ENCODE measurements at regions not wholly inside any gene's neighbourhood (a gene's known extent, or its start where the extent isn't known, plus 50 kb on each side); places are given as distances from the start of the nearest gene placed in this dataset.

- no peak for DNase-seq (ENCODE audit: low read depth)
These were observed 187.1 kb upstream of the CDKN3 start for GRCh38 chr14:54209511-54210250.

GRCh38 chr14:54211551-54212308, 185.1 kb upstream of the CDKN3 start:
- DNase-seq (ENCODE audit: low read depth): no peak

- DNase-seq (ENCODE audit: low read depth): no peak
These were observed 183.3 kb upstream of the CDKN3 start for GRCh38 chr14:54213536-54213935.

- DNase-seq (ENCODE audit: low read depth): no peak
These were observed 180.0 kb upstream of the CDKN3 start for GRCh38 chr14:54216827-54217226.

GRCh38 chr14:54219261-54220070, 177.3 kb upstream of the CDKN3 start:
- DNase-seq (ENCODE audit: low read depth): no peak

GRCh38 chr14:54220071-54220703, 176.6 kb upstream of the CDKN3 start:
- DNase-seq (ENCODE audit: low read depth): no peak

- no peak for DNase-seq (ENCODE audit: low read depth)
These were observed 175.9 kb upstream of the CDKN3 start for GRCh38 chr14:54220704-54221431.

GRCh38 chr14:54221432-54221803, 175.4 kb upstream of the CDKN3 start:
- DNase-seq (ENCODE audit: low read depth): no peak

- DNase-seq (ENCODE audit: low read depth): no peak
These were observed 174.8 kb upstream of the CDKN3 start for GRCh38 chr14:54221971-54222370.

- DNase-seq (ENCODE audit: low read depth): no peak
These were observed 172.9 kb upstream of the CDKN3 start for GRCh38 chr14:54223831-54224402.

- DNase-seq (ENCODE audit: low read depth): no peak
These were observed 171.2 kb upstream of the CDKN3 start for GRCh38 chr14:54225457-54226060.

GRCh38 chr14:54226103-54226502, 170.7 kb upstream of the CDKN3 start:
- DNase-seq (ENCODE audit: low read depth): no peak

GRCh38 chr14:54226558-54226957, 170.2 kb upstream of the CDKN3 start:
- no peak for DNase-seq (ENCODE audit: low read depth)

GRCh38 chr14:54229136-54229535, 167.7 kb upstream of the CDKN3 start:
- no peak for DNase-seq (ENCODE audit: low read depth)

- DNase-seq (ENCODE audit: low read depth): no peak
These were observed 166.2 kb upstream of the CDKN3 start for GRCh38 chr14:54230645-54231044.

GRCh38 chr14:54232735-54233134, 164.1 kb upstream of the CDKN3 start:
- no peak for DNase-seq (ENCODE audit: low read depth)

GRCh38 chr14:54241517-54241916, 155.3 kb upstream of the CDKN3 start:
- no peak for DNase-seq (ENCODE audit: low read depth)

- no peak for DNase-seq (ENCODE audit: low read depth)
These were observed 145.5 kb upstream of the CDKN3 start for GRCh38 chr14:54251356-54251755.

GRCh38 chr14:54252072-54252730, 144.6 kb upstream of the CDKN3 start:
- DNase-seq (ENCODE audit: low read depth): no peak

Data from stimulated activated CD8-positive, alpha-beta memory T cell treated with anti-CD3 and anti-CD28 coated beads, Interleukin-15, amount 100 ng/mL, for 24 hours (primary cell).